ENCODE measurements at regions not wholly inside any gene's neighbourhood (a gene's known extent, or its start where the extent isn't known, plus 50 kb on each side); places are given as distances from the start of the nearest gene placed in this dataset.
"Not testable (repeated sequence)": the region's sequence is repeated elsewhere in the genome, so short reads cannot be mapped to it uniquely, and the experiment has no call there.

- TF ChIP-seq CTCF (conservative IDR thresholded peaks at IDR 0.05); ZFX (IDR thresholded peaks at IDR 0.05): not testable (repeated sequence)
Observed at GRCh38 chr3:73820896-73821295, 196.2 kb upstream of the PDZRN3 start.

Data from C4-2B (cell line).